HG03175 (cell line): ENCODE measurements at regions not wholly inside any gene's neighbourhood (a gene's known extent, or its start where the extent isn't known, plus 50 kb on each side); places are given as distances from the start of the nearest gene placed in this dataset.

Source experiments
- ATAC-seq: cut with Tn5 transposase; IDR thresholded peaks from one replicate; pipeline ENCODE4 v1.9.1; 2021; ENCODE audit warnings: mild to moderate bottlenecking, moderate library complexity; ENCODE audit not compliant: unreplicated experiment

- no peak for ATAC-seq
Observed at GRCh38 chr6:153882411-153882810, 156.6 kb upstream of the OPRM1 start.

- no peak for ATAC-seq
Observed at GRCh38 chr6:153873541-153873940, 165.5 kb upstream of the OPRM1 start.

GRCh38 chr6:153872946-153873345, 166.1 kb upstream of the OPRM1 start:
- no peak for ATAC-seq

- no peak for ATAC-seq
Observed at GRCh38 chr6:153862927-153863326, 176.1 kb upstream of the OPRM1 start.

GRCh38 chr6:153862139-153862538, 176.9 kb upstream of the OPRM1 start:
- ATAC-seq, result no peak

- peak; percentile 87 for ATAC-seq
Observed at GRCh38 chr6:153858529-153858928, 180.5 kb upstream of the OPRM1 start.

- ATAC-seq, result no peak
Observed at GRCh38 chr6:153856929-153857376, 182.1 kb upstream of the OPRM1 start.

GRCh38 chr6:153852481-153852880, 186.6 kb upstream of the OPRM1 start:
- ATAC-seq, result no peak

- no peak for ATAC-seq
Observed at GRCh38 chr6:153852034-153852433, 187.0 kb upstream of the OPRM1 start.

GRCh38 chr6:153849072-153849779, 189.8 kb upstream of the OPRM1 start:
- ATAC-seq, result no peak

- ATAC-seq, result no peak
Observed at GRCh38 chr6:153843420-153843819, 195.6 kb upstream of the OPRM1 start.

GRCh38 chr6:153842491-153842890, 196.5 kb upstream of the OPRM1 start:
- ATAC-seq, result no peak

- ATAC-seq, result no peak
Observed at GRCh38 chr6:153840039-153840850, 198.8 kb upstream of the OPRM1 start.

- ATAC-seq, result no peak
Observed at GRCh38 chr6:153832543-153832942, 206.5 kb upstream of the OPRM1 start.

- no peak for ATAC-seq
Observed at GRCh38 chr6:153831350-153832078, 207.5 kb upstream of the OPRM1 start.

- no peak for ATAC-seq
Observed at GRCh38 chr6:153817173-153817572, 221.9 kb upstream of the OPRM1 start.

GRCh38 chr6:153816366-153816765, 222.7 kb upstream of the OPRM1 start:
- ATAC-seq, result no peak

- ATAC-seq, result no peak
Observed at GRCh38 chr6:153814136-153814535, 224.9 kb upstream of the OPRM1 start.

- ATAC-seq, result no peak
Observed at GRCh38 chr6:153804755-153805330, 234.2 kb upstream of the OPRM1 start.

- peak; percentile 81 for ATAC-seq
Observed at GRCh38 chr6:153801917-153802316, 237.1 kb upstream of the OPRM1 start.

- no peak for ATAC-seq
Observed at GRCh38 chr6:153800580-153801188, 238.4 kb upstream of the OPRM1 start.
